Hematopoietic multipotent progenitor cell treated with erythropoietin and hydrocortisone succinate and interleukin-3 and kit ligand, for 8 days (in vitro differentiated cells): ENCODE measurements at regions not wholly inside any gene's neighbourhood (a gene's known extent, or its start where the extent isn't known, plus 50 kb on each side); places are given as distances from the start of the nearest gene placed in this dataset.
"Not testable (repeated sequence)": the region's sequence is repeated elsewhere in the genome, so short reads cannot be mapped to it uniquely, and the experiment has no call there.

Source experiments
- DNase-seq: peaks from one replicate; pipeline ENCODE4 v3.0.0-alpha.2; 2015

DNA sequence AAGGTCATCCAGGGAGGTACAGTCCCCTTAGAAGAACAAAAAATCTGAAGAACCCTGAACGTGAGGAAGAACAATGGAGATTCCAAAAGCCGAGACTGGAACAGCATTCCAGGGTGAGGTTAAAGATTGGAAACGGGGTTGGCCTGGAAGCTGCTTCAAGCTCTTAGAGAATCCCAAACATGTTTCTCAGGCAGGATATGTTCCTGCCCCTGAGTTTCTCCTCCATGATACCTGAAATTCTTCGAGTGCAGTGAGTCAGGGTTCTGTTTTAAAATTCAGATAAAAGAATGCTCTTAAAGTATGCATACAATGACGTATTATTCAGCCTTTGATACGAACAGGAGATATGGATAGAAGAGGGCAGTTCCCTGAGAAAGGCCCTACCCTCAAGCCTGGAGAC, 293.1 kb downstream of the HS3ST3B1 start:
- DNase-seq: no peak

DNA sequence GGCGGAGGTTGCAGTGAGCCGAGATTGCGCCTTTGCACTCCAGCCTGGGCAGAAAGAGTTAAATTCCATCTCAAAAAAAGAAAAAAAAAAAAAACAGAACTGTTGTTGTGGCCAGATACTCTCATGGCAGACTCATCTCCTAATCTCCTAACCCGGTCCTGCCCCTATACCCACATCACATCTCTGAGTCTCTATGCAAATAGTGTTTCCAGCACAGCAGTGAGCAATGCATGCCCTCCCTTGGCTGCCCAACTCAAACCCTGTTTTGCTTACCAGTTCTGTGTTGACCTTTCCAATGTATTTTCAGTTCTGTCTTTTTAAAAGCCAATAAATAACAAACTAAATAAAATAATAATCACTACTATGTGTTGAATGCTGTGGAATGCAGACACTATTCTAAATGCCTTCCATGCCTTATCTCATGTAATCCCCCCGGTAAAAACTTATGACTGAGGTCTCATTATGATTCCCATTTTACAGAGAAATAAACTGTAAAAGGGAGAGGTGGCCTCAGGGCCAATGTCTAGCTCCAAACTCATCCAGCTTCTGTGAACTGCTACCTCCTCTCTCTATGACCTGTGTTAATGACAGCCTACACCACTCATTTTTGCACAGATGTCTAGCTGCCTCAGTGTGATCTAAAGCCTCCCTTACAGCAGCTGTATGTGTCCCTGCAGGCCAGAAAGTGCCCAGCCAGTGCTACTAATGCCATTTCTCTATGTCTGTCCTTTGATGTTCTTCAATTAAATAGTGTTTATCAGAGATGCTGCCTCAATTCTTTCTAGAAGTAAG, 289.8 kb downstream of the HS3ST3B1 start:
- DNase-seq: no peak

DNA sequence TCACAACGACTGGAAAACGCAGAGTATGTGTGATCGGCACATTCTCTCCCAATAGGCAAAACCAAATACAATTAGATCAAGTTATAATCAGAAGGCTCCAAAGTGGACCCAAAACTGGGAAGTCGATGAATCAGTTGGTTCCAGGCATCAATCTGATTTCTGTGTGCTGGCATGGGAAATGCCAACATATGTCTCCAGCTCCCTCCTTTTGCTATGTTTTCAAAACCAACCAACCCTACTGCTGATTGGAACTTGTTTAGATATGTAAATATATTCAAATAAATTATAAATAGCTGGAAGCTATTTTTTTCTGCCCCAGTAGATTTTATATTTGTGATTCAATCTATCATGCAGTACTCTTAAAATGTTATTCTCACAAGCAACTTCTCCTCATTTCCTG, 284.2 kb downstream of the HS3ST3B1 start:
- DNase-seq: no peak

DNA sequence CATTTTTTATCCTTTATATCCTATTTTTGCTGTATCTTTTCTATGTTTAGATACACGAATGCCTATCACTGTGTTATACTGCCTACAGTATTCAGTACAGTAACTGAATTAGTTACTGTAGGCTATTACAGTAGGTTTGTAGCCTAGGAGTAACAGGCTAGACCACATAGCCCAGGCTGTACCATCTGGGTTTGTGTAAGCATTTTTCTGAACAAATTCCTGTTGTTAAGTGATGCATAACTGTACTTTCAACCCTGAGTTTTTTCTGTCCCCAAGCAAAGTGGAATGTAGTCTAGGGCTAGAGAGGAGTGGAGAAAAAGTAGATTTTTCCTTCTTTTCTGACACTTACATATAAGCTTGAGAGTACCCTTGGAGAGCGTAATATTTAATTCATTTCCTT, 282.1 kb downstream of the HS3ST3B1 start:
- no peak for DNase-seq

DNA sequence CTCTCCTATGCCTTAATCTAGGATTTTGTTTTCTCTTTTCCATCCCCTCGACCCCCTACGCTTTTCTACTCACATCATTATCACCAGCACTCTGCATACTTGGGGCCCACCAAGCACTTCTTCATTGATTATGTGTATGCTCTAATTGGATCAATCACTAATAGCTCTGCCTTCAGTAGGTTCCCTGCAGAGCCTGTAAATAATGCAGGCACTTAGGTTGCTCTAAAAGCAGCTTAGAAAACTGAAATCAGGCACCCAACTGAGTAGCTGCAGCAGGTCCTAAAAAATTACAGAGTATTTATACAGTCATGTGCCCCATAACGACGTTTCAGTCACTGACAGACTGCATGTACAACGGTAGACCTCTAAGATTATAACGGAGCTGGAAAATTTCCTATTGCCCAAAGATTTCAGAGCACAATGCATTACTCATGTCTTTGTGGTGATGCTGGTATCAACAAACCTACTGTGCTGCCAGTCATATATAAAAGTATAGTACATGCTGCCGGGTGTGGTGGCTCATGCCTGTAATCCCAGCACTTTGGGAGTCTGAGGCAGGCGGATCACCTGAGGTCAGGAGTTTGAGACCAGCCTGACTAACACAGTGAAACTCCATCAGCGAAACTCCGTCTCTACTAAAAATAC, 280.4 kb downstream of the HS3ST3B1 start:
- DNase-seq: no peak

DNA sequence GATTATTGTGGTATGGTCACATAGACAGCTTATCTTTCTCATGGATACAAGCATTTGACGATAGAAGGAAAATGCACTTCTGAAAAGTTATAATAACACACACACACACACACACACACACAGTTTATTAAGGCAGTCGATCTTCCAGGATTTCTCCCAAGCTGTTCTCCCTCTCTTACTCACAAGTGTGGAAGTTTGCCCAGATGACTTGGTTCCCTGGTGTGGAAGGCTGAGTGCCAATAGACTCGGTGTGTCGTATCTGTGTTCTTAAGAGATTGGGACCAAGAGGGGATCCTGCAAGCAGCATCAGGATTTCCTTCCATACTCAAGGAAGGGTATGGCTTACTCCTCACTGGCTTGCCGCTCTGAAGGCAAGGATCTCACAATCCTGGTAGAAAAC, 279.6 kb downstream of the HS3ST3B1 start:
- no peak for DNase-seq

DNA sequence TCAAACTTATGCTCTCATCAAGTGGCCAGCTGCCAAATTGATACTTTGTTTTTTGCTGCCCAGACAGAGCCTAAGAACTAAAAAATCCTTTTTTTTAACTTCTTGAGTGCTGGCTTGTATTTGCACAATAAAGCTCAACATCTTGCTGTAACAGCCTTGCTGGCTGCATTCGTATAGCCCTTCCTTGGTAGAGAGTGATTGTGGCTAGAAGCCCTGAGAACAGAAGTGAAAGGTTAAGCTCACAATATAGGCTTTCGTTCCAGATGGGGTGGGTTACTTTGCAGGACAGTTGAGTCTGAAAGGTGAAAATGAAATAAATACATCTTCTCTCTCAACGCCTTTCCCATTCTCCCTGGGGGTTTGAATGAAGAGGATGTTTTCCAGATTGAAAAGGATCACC, 278.8 kb downstream of the HS3ST3B1 start:
- no peak for DNase-seq

DNA sequence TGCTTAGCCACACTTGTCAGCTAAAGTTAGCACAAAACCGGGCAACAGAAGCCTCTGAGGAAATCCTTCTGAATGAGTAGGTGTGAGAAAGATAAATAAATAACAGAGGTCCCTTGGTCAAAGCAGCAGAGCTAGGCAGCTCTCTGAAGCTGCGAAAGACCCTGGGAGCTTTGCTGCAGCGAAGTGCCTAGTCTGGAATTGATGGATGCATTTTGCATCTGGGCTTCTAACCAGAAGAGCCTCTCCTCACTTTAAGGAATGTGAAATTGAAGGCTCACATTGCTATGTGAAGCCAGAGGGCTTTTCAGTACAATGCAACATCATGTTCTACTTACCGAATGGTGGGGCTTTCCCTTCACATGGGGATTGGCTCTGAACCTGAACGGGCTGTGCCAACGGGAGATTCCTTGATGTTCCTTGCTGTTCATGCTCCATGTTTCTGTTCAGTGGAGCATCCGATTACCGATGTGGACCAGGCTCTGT, 274.6 kb downstream of the HS3ST3B1 start:
- DNase-seq: no peak

DNA sequence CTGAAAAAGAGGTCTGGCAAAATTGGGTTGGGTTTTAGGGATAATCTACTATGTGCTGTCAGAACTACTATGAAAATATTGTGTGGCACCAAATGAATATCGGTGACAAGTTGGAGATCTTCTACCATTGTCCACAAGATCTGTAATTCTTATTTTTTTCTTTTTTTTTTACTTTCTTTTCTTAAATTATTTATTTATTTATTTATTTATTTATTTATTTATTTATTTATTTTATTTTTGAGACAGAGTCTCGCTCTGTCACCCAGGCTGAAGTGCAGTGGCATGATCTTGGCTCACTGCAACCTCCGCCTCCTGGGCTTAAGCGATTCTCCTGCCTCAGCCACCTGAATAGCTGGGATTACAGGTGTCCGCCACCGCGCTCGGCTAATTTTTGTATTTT, 259.4 kb downstream of the HS3ST3B1 start:
- not testable (repeated sequence) for DNase-seq

DNA sequence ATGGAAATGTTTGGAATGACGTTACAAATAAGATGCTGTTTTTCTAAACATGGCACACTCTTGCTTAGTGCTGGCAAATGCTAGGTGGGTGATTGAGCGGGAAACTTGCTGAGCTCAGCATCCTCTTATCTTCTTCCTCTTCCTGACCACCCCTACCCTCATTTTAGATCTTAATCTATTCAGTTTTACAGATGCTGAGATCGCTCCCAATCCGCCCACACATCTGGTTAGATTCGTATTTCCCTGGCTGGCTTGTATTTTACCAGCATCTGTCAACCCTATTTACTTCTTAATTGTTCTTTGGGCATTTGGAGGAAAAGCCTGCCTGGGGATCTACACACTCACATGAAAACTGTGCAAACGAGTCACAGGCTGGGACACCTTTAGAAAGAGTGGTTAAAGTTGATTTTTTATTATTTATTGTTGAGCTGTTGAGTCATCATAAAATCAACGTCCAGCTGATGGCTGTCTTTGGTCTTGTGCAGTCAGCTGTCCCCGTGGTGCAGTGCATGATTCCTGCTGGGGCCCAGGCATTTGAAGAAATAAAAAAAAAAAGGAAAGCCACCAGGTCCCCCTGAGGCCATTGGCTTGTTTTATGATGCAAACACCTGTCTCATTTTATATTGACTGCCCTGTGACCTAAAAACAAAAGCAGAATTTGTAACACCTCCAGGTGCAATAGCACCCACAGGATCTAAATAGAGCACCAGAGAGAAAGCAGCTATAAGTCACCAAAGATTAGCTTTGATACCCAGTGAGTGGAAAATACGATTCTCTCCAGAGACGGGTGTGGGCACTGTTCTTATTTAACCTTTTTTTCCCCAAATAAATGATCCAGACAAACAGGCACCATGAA, 258.6 kb downstream of the HS3ST3B1 start:
- no peak for DNase-seq

DNA sequence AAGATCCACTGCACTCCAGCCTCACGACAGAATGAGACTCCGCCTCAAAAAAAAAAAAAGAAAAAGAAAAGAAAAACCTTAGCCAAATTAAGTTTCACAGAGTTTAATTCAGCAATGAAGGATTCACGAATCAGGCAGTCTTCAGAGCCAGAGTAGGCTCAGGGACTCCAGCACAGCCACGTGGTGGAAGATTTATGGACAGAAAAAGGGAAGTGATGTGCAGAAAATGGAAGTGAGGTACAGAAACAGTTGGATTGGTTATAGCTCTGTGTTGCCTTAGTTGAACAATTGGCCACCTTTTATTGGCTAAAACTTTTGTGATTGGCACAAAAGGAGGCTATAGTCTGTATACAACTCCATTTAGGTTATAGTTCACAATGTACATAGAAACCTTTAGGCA, 256.6 kb downstream of the HS3ST3B1 start:
- DNase-seq: no peak

DNA sequence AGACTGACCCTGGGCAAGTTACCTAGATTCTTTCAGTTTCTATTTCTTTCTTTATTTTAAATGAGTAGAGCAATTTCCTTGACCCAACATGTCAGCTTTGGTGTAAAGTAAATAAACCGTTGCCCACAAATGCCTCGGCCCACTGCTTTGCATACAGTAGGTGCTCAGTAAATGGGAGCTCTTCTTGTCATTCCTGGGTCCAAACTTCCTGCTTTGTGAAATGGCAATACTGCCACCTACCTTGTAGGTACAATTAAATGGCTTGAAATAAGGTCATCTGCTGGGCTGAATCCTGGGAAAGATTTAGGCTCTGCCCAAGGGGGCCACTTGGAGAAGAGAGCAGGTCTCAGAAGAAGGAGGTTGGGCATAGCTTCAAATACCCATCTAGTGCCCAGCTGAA, 253.0 kb downstream of the HS3ST3B1 start:
- DNase-seq: no peak

DNA sequence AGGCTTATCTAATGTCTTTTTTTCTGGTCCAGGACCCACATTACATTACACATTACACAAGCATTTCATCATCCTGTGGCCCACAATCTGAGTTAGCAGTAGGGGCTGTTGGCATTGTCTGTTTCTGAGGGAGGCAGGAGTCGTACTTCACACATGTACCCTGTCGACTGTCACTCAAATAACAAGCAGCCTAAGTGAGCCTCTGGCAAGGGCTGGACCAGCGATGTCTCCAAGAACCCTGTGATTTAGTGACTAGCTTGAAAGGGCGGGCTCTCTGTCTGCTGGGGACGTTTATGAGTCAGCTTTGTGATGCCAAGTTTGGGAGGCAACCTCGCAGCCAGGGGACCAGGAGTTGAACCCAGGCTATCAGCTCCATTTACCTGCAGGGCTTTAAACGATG, 251.4 kb downstream of the HS3ST3B1 start:
- no peak for DNase-seq

DNA sequence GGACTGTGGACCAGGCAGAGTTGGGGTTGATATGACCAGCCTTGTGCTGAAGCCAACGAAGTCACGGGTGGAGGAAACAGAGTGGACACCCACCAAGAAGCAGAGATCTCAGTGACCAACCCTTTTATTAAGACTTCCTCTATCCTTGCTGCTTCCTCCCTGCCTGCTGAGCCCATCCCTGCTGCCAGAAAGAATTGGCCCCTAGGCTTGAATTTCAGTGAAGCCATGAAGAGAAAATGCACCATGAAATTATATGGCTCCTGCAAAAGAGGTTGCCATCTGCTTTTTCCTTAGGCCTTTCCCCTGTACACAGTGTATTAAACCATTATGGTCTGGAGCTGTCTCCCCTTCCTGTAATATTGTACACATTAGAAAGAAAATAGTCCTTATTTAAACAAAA, 246.7 kb downstream of the HS3ST3B1 start:
- no peak for DNase-seq

DNA sequence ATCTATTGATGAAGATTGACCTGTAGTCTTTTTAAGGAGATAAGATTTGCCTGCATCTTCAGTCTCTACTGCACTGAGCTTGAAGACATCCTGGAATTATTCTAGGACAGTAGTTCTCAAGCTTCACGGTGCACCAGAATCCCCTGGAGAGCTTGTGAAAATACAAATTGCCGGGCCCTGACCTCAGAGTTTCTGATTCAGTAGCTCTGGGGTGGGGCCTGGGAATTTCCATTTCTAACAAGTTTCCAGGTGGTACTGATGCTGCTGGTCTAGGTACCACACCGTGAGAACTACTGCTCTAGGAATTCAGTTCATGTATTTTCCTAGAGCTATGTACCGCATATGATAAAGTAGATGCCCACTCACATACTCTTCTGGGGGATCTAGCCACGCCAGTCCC, 246.1 kb downstream of the HS3ST3B1 start:
- no peak for DNase-seq

DNA sequence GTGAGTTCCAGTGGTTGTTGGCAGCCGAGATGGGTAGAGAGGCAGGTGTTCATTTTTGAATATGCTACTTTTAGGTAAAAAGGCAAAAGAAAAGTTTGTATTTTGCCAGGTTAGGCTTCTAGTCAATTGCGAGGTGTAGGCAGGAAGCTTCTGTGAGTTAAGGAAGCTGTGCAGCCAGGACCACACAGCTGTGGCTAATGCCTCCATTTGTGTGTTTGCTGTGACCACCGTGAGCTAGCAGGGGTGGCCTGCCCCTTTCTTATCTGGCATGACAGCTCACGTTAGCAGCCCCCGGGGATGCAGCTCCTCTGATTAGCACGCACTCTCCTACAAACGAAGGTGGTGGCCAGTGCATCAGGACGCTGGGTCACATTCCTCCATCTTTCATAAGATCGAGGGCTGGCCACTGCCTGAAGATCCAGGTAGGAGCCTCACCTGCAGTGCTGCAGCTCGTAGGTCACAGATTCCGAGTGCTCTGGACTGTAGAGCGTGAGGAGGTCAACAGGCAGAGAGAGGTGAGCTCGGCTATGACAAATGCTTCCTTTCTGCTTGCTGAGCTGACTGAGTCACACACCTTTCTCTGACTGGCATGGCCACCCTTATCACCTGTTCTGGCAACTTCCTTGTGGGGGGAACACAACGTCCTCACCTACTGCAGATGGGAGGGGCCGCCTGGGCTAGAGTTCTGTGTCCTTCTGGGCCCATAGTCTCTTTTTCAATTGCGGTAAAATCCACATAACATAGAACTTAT, 244.4 kb downstream of the HS3ST3B1 start:
- DNase-seq: no peak

DNA sequence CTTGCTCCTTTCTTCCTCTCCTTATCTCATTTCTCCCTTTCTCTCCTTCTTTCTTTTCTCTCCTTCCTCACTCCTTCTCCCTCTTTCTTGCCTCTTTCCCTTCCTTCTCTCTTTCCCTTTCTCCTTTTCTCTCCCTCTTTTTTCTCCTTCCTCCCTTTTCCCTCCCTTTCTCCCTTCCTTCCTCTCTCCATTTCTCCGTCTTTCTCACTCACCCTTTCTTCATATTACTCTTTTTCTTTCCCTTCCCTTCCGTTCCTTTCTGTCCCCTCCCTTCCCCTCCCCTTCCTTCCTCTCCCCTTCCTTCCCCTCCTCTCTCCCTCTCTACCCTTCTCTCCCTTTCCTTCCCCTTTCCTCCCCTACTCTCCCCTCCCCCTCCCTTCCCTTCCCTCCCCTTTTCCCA, 240.8 kb downstream of the HS3ST3B1 start:
- DNase-seq: no peak

DNA sequence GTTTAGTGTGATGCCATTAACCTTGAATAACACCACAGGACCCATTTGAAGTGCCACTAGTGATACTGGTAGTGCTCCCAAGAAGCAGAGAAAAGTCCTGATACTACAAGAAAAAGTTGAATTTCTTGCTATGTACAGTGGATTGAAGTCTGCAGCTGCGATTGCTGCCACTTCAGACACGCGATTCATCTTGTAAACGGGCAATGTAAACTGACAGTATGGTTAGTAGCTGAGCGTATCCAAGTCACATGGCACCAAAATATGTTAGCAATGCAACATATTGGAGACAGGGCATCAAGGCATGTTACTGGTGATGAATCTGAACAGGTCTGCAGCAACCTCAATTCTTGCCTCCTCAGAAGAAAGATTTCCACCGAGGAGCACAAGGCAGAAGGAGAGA, 238.9 kb downstream of the HS3ST3B1 start:
- DNase-seq: no peak

DNA sequence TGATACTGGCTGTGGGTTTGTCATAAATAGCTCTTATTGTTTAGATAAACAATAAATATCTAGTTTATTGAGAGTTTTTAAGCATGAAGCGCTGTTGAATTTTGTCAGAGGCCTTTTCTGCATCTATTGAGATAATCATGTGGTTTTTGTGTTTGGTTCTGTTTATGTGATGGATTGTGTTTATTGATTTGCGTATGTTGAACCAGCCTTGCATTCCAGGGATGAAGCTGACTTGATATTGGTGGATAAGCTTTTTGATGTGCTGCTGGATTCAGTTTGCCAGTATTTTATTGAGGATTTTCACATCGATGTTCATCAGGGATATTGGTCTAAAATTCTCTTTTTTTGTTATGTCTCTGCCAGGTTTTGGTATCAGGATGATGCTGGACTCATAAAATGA, 231.4 kb downstream of the HS3ST3B1 start:
- not testable (repeated sequence) for DNase-seq

DNA sequence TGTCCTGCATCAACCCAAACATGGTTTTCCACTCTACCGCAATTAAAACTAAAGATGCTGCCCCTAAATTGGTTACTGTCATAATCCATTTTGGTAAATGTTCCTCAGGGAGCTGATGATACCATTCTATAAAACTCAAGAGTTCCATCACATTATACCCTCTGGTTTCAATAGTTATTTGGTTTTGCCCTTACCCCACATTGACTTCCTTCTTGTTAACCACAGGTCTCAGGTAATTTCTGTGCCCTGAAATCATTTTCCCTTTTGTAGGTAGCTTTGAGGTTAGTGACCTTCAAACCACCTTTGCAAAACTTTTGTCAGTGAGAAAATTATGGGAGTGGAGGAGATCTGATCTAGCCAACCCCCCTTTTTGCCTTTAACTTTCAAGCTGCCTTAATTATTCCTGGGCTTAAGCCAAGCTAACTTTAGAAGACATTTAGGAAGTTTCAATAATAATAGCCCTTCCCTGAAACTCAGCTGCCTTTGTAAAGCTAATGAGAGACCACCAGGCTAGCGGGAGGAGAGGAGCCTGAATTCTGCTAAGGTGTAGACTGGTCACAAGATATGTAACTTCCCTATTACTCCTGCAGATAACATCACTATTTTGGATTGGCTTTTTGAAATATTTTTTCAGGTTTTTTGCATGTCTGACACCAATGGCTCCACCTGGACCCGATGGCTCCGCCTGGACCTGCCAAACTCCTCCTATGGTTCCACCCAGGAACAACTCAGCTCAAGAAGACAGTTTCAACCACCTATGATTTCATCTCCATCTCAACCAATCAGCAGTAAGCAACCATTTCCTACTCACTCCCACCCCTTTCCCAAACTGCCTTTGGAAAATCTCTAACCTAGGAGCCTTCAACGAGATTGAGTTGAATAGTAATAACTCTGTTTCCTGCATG, 224.9 kb downstream of the HS3ST3B1 start:
- no peak for DNase-seq

DNA sequence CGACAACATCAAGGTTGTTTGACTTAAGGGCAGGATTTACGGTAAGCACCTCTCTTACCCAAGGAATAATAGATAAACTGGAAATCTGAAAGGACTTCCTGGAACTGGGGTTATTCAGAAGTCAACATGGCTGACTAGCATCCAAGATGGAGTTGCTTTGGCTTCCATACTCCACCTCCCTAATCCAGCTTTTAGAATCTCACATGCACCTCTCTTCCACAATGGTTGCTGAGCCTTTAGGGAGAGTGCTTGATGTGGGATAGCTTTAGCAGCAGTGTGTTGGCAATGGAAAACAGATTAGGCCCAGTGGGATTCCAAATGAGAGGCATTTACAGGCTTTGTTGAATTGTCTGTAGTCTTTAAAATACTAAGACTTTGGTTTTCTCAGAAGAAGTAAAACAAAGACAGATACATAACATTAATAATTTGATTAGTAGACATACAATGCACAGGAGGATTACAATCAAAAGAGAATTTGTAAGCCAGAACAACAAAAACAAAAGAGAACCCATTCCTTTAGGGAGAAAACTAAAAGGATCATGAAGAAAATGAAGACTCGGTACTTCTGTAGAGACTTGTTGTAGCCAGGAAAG, 222.0 kb downstream of the HS3ST3B1 start:
- no peak for DNase-seq
